HCT116 (cell line): ENCODE measurements at regions not wholly inside any gene's neighbourhood (a gene's known extent, or its start where the extent isn't known, plus 50 kb on each side); places are given as distances from the start of the nearest gene placed in this dataset.

ENCODE experiments used
- ATAC-seq: fragments of 200-7000 bp; cut with Tn5 transposase; 2 replicates; pipeline ENCODE4 v1.9.1; 2020; ENCODE audit warnings: mild to moderate bottlenecking, moderate library complexity
- BruUV-seq: library from RNA; stranded (reverse); fragments of 400-500 nt; replicated peaks from 2 replicates; lab custom pipeline; 2021; lab: Mats Ljungman, UMichigan
- CTCF ChIA-PET: fragments of 300-600 bp; sonication (Branson Sonifier 250); formaldehyde crosslinking; loops from one replicate; lab custom pipeline; 2021; ENCODE audit warnings: antibody characterized with exemption; lab: Charles Lee
- POLR2A ChIA-PET: fragments of 300-600, 350-600 bp; sonication (Branson Sonifier 250); formaldehyde crosslinking; loops from one replicate; lab custom pipeline; 2021; ENCODE audit warnings: antibody characterized with exemption; lab: Charles Lee
- RAD21 ChIA-PET, 2 experiments: fragments of 300-600 bp; sonication (Branson Sonifier 250); formaldehyde crosslinking; loops; one replicate each; lab custom pipeline; 2023; ENCODE audit warnings: low total read pairs in 2 of 2; ENCODE audit not compliant: uncharacterized antibody in 2 of 2, unreplicated experiment in 2 of 2, low non-redundant PET in 1 of 2; lab: Charles Lee
- DNase-seq: peaks from one replicate; pipeline ENCODE4 v3.0.0-alpha.2; 2010; ENCODE audit warnings: low read depth, low spot score
- H2AFZ ChIP-seq: fragments of 200-600 bp; shearing (Covaris generic), sonication (generic); 2 replicates; pipeline ENCODE4 v1.6.1; 2017; ENCODE audit warnings: low read depth, mixed run types, mixed read lengths, antibody characterized with exemption, low read length; ENCODE audit not compliant: poor library complexity, severe bottlenecking
- H3K27ac ChIP-seq: 2 replicates; pipeline ENCODE4 v1.5.1; 2012; ENCODE audit warnings: low read depth, low read length
- H3K27me3 ChIP-seq: fragments of 200-600 bp; sonication (generic); 2 replicates; pipeline ENCODE4 v1.6.1; 2016; ENCODE audit warnings: mixed run types, low read length, mixed read lengths; ENCODE audit not compliant: insufficient read depth
- H3K36me3 ChIP-seq, 2 experiments: fragments of 200-500 bp in 1 of 2; fragments of 200-600 bp in 1 of 2; sonication (Bioruptor generic) in 1 of 2; sonication (generic) in 1 of 2; 2 replicates each; pipeline versions ENCODE4 v1.5.1 to v1.6.1; 2014 to 2016; ENCODE audit warnings: low read length in 2 of 2, inconsistent platforms in 1 of 2, mixed read lengths in 1 of 2, mixed run types in 1 of 2; ENCODE audit not compliant: insufficient read depth in 2 of 2, control insufficient read depth in 1 of 2
- H3K4me1 ChIP-seq, 2 experiments: fragments of 200-600 bp in 1 of 2; sonication (generic) in 1 of 2; 2 replicates each; pipeline versions ENCODE4 v1.5.1 to v1.6.1; 2012 to 2017; ENCODE audit warnings: low read length in 2 of 2, inconsistent platforms in 1 of 2, mild to moderate bottlenecking in 1 of 2, mixed read lengths in 1 of 2, mixed run types in 1 of 2, moderate library complexity in 1 of 2; ENCODE audit not compliant: insufficient read depth in 2 of 2, control insufficient read depth in 1 of 2
- H3K4me2 ChIP-seq: fragments of 200-600 bp; sonication (generic); 2 replicates; pipeline ENCODE4 v1.6.1; 2017; ENCODE audit warnings: mixed run types, low read length, mixed read lengths
- H3K4me3 ChIP-seq, 2 experiments: fragments of 200-600 bp in 1 of 2; sonication (generic) in 1 of 2; replicated peaks in 1 of 2; 2 replicates each; pipeline ENCODE4 v1.5.1; 2011 to 2016; ENCODE audit warnings: low read length in 2 of 2, control low read depth in 1 of 2, low read depth in 1 of 2, mild to moderate bottlenecking in 1 of 2, mixed read lengths in 1 of 2, mixed run types in 1 of 2
- H3K79me2 ChIP-seq: fragments of 200-600 bp; sonication (generic); 2 replicates; pipeline ENCODE4 v1.6.1; 2017; ENCODE audit warnings: mild to moderate bottlenecking, mixed run types, low read length, moderate library complexity, mixed read lengths; ENCODE audit not compliant: insufficient read depth
- H3K9ac ChIP-seq: fragments of 200-600 bp; sonication (generic); 2 replicates; pipeline ENCODE4 v1.6.1; 2016; ENCODE audit warnings: low read length, mixed read lengths
- H3K9me2 ChIP-seq: fragments of 200-600 bp; sonication (generic), shearing (Covaris generic); 2 replicates; pipeline ENCODE4 v1.6.1; 2017; ENCODE audit warnings: mixed run types, mild to moderate bottlenecking, moderate library complexity; ENCODE audit not compliant: insufficient read depth
- H3K9me3 ChIP-seq, 2 experiments: fragments of 200-500 bp in 1 of 2; fragments of 200-600 bp in 1 of 2; sonication (Bioruptor generic) in 1 of 2; sonication (generic) in 1 of 2; 2 replicates each; pipeline ENCODE4 v1.6.1; 2014 to 2017; ENCODE audit warnings: low read length in 2 of 2, mixed read lengths in 2 of 2, inconsistent platforms in 1 of 2, low read depth in 1 of 2, mild to moderate bottlenecking in 1 of 2, mixed run types in 1 of 2, moderate library complexity in 1 of 2; ENCODE audit not compliant: control insufficient read depth in 1 of 2, insufficient read depth in 1 of 2
- H4K20me1 ChIP-seq: fragments of 200-600 bp; sonication (generic), shearing (Covaris generic); 2 replicates; pipeline ENCODE4 v1.6.1; 2017; ENCODE audit warnings: mixed run types, mild to moderate bottlenecking, moderate library complexity; ENCODE audit not compliant: insufficient read depth
- CBX3 ChIP-seq: IDR thresholded peaks from 2 replicates; pipeline ENCODE4 v1.6.1; 2012; ENCODE audit warnings: low read depth
- EGR1 ChIP-seq: IDR thresholded peaks from 2 replicates; pipeline ENCODE4 v1.6.1; 2012; ENCODE audit warnings: low read depth
- ELF1 ChIP-seq: IDR thresholded peaks from 2 replicates; pipeline ENCODE4 v1.6.1; 2012; ENCODE audit warnings: low read depth, borderline replicate concordance
- EZH2 ChIP-seq: fragments of 200-600 bp; sonication (generic); IDR thresholded peaks from 2 replicates; pipeline ENCODE4 v1.6.1; 2017; ENCODE audit warnings: antibody characterized with exemption, mixed run types
- MAX ChIP-seq: IDR thresholded peaks from 2 replicates; pipeline ENCODE4 v1.6.1; 2012
- POLR2A ChIP-seq: IDR thresholded peaks from 2 replicates; pipeline ENCODE4 v1.7.0; 2011; ENCODE audit warnings: borderline replicate concordance; ENCODE audit not compliant: insufficient read depth, insufficient read length; ENCODE audit errors: extremely low read depth
- SP1 ChIP-seq: IDR thresholded peaks from 2 replicates; pipeline ENCODE4 v1.6.1; 2012; ENCODE audit warnings: low read depth
- SRF ChIP-seq: IDR thresholded peaks from 2 replicates; pipeline ENCODE4 v1.6.1; 2012; ENCODE audit warnings: low read depth
- TCF7L2 ChIP-seq: IDR thresholded peaks from 2 replicates; pipeline ENCODE4 v1.7.0; 2011; ENCODE audit warnings: borderline replicate concordance, inconsistent platforms; ENCODE audit not compliant: insufficient read depth, insufficient read length; ENCODE audit errors: extremely low read depth
- ZFX ChIP-seq: fragments of 450-650 bp; IDR thresholded peaks from 2 replicates; pipeline ENCODE4 v1.6.1; 2017
- ZNF274 ChIP-seq: fragments of 200-500 bp; sonication (Bioruptor generic); IDR thresholded peaks from 2 replicates; pipeline ENCODE4 v1.6.1; 2014; ENCODE audit warnings: mild to moderate bottlenecking, low read depth, low read length, inconsistent platforms
- intact Hi-C: fragments of 100-400 bp; cut with micrococcal nuclease; formaldehyde crosslinking; loops from 2 replicates; pipeline ENCODE4 v1.10.0; 2022
- TF ChIP-seq, protein P1 (sequence below): IDR thresholded peaks from 2 replicates; pipeline ENCODE4 v1.6.1; 2012; ENCODE audit warnings: low read depth

DNA sequence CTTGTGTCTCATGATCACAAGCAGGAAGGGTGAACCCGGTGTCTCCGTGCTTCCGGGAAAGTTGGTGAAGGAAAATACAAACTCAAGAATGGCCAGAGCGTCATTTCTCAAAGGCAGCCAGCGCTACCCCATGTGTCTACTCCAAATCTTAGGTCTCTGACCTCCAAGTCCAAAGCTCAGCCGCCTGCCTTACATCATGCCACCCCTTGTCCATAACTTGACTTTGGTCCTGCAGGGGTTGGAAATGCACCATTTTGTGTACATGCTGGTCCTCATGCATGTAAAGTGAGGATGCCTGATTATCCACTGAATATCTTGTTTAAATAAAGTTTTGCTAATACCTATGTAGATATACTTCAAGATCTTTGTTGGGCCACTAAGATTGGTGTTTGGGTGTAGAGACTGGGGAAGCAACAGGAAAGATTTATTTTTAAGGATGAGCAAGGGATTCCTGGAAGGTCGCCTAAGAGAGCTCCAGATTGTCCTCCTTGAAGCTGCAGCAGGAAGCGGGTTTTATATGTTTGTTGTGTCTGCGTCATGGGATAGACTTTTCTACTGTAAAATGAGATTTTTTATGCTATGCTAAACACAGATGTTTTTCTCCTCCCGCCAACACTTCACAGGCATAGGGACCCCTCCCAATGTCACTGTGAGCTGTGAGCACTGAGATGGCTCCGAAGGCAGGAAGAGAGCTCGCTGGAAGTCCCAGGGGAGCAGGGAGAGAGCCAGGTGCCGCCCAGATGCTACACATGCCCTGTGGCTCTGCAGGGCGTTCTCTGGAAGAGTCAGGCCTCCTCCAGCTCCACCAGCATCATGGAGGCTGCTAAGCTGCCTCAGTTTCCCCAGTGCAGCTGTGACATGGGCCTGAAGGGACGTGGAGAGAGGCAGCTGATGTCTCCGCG, 176.2 kb upstream of the HDAC4 start:
- intact Hi-C loops, result no loop called here
- H3K36me3 ChIP-seq, result no peaks in the 10 kb centered on the region
- no peaks in the 10 kb centered on the region for H3K79me2 ChIP-seq
- ATAC-seq (no peak), DNase-seq (no peak)
- no peaks in the 10 kb centered on the region for H3K9me2 ChIP-seq
- H3K4me1 ChIP-seq, result no peaks in the 10 kb centered on the region
- ChIA-PET CTCF (no interaction called here), POLR2A (no interaction called here), RAD21 (no interaction called here)
- no peaks in the 10 kb centered on the region for H3K9me3 ChIP-seq
- H3K27me3 ChIP-seq, result no peaks in the 10 kb centered on the region
- no peaks in the 10 kb centered on the region for H4K20me1 ChIP-seq
- no peak overlapping the region for H3K27ac ChIP-seq
- H3K9ac ChIP-seq, result no peak overlapping the region
- TF ChIP-seq EZH2 (no peak), POLR2A (no peak), SP1 (no peak), SRF (no peak), ZFX (no peak), ZNF274 (no peak), EGR1 (no peak), CBX3 (no peak), ELF1 (no peak), MAX (no peak), TCF7L2 (no peak)
- TF ChIP-seq, protein P1, sequence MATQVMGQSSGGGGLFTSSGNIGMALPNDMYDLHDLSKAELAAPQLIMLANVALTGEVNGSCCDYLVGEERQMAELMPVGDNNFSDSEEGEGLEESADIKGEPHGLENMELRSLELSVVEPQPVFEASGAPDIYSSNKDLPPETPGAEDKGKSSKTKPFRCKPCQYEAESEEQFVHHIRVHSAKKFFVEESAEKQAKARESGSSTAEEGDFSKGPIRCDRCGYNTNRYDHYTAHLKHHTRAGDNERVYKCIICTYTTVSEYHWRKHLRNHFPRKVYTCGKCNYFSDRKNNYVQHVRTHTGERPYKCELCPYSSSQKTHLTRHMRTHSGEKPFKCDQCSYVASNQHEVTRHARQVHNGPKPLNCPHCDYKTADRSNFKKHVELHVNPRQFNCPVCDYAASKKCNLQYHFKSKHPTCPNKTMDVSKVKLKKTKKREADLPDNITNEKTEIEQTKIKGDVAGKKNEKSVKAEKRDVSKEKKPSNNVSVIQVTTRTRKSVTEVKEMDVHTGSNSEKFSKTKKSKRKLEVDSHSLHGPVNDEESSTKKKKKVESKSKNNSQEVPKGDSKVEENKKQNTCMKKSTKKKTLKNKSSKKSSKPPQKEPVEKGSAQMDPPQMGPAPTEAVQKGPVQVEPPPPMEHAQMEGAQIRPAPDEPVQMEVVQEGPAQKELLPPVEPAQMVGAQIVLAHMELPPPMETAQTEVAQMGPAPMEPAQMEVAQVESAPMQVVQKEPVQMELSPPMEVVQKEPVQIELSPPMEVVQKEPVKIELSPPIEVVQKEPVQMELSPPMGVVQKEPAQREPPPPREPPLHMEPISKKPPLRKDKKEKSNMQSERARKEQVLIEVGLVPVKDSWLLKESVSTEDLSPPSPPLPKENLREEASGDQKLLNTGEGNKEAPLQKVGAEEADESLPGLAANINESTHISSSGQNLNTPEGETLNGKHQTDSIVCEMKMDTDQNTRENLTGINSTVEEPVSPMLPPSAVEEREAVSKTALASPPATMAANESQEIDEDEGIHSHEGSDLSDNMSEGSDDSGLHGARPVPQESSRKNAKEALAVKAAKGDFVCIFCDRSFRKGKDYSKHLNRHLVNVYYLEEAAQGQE, result no peak
- no peak overlapping the region for H3K4me3 ChIP-seq
- no peak overlapping the region for H2AFZ ChIP-seq
- no peak overlapping the region for H3K4me2 ChIP-seq
- BruUV-seq, result no TSS peak
